ELR (cell line): ENCODE measurements at regions not wholly inside any gene's neighbourhood (a gene's known extent, or its start where the extent isn't known, plus 50 kb on each side); places are given as distances from the start of the nearest gene placed in this dataset.

ENCODE experiments used
- DNase-seq: peaks from one replicate; pipeline ENCODE4 v3.0.0-alpha.2; 2015; ENCODE audit warnings: low read depth

GRCh38 chr2:64317707-64318475 is 136.1 kb upstream of the LGALSL start:
- DNase-seq: no peak

- DNase-seq: no peak
Observed at GRCh38 chr2:64318476-64318748, 135.6 kb upstream of the LGALSL start.

- DNase-seq: no peak
Observed at GRCh38 chr2:64319896-64320295, 134.1 kb upstream of the LGALSL start.

- DNase-seq: no peak
Observed at GRCh38 chr2:64322433-64322832, 131.5 kb upstream of the LGALSL start.

GRCh38 chr2:64323197-64323596 is 130.8 kb upstream of the LGALSL start:
- no peak for DNase-seq

- DNase-seq: no peak
Observed at GRCh38 chr2:64324746-64325410, 129.1 kb upstream of the LGALSL start.

GRCh38 chr2:64325477-64325851 is 128.5 kb upstream of the LGALSL start:
- DNase-seq: peak; percentile 32

GRCh38 chr2:64325852-64326577 is 127.9 kb upstream of the LGALSL start:
- no peak for DNase-seq

- DNase-seq: no peak
Observed at GRCh38 chr2:64326578-64327050, 127.3 kb upstream of the LGALSL start.

GRCh38 chr2:64327129-64327509 is 126.8 kb upstream of the LGALSL start:
- DNase-seq: no peak

GRCh38 chr2:64327510-64328414 is 126.2 kb upstream of the LGALSL start:
- peak; percentile 38 for DNase-seq

GRCh38 chr2:64328415-64328722 is 125.6 kb upstream of the LGALSL start:
- no peak for DNase-seq

- DNase-seq: no peak
Observed at GRCh38 chr2:64328756-64329155, 125.2 kb upstream of the LGALSL start.

GRCh38 chr2:64329848-64330247 is 124.1 kb upstream of the LGALSL start:
- no peak for DNase-seq

- DNase-seq: peak; percentile 88
Observed at GRCh38 chr2:64330281-64331113, 123.5 kb upstream of the LGALSL start.

GRCh38 chr2:64331114-64331645 is 122.8 kb upstream of the LGALSL start:
- no peak for DNase-seq

GRCh38 chr2:64331849-64332699 is 121.9 kb upstream of the LGALSL start:
- DNase-seq: no peak

GRCh38 chr2:64336171-64336570 is 117.8 kb upstream of the LGALSL start:
- no peak for DNase-seq

GRCh38 chr2:64337314-64337713 is 116.6 kb upstream of the LGALSL start:
- DNase-seq: no peak

GRCh38 chr2:64338108-64338507 is 115.9 kb upstream of the LGALSL start:
- no peak for DNase-seq
